ENCODE measurements at regions not wholly inside any gene's neighbourhood (a gene's known extent, or its start where the extent isn't known, plus 50 kb on each side); places are given as distances from the start of the nearest gene placed in this dataset.

- Histone ChIP-seq H3K36me3 (no peaks in the 10 kb centered on the region), H3K27ac (no peak overlapping the region), H3K9me3 (no peaks in the 10 kb centered on the region), H3K27me3 (no peaks in the 10 kb centered on the region), H3K4me1 (no peaks in the 10 kb centered on the region), H3K4me3 (no peak overlapping the region)
- TF ChIP-seq, protein P1, sequence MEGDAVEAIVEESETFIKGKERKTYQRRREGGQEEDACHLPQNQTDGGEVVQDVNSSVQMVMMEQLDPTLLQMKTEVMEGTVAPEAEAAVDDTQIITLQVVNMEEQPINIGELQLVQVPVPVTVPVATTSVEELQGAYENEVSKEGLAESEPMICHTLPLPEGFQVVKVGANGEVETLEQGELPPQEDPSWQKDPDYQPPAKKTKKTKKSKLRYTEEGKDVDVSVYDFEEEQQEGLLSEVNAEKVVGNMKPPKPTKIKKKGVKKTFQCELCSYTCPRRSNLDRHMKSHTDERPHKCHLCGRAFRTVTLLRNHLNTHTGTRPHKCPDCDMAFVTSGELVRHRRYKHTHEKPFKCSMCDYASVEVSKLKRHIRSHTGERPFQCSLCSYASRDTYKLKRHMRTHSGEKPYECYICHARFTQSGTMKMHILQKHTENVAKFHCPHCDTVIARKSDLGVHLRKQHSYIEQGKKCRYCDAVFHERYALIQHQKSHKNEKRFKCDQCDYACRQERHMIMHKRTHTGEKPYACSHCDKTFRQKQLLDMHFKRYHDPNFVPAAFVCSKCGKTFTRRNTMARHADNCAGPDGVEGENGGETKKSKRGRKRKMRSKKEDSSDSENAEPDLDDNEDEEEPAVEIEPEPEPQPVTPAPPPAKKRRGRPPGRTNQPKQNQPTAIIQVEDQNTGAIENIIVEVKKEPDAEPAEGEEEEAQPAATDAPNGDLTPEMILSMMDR (IDR thresholded peaks at IDR 0.05): no peak
- intact Hi-C loops (cut with DNase I): no loop called here
- DNase-seq (ENCODE audit: low spot score in 2 of 2): no peak
Measured at GRCh38 chr5:162429142-162429541, 361.6 kb downstream of the GABRG2 start.

DNA sequence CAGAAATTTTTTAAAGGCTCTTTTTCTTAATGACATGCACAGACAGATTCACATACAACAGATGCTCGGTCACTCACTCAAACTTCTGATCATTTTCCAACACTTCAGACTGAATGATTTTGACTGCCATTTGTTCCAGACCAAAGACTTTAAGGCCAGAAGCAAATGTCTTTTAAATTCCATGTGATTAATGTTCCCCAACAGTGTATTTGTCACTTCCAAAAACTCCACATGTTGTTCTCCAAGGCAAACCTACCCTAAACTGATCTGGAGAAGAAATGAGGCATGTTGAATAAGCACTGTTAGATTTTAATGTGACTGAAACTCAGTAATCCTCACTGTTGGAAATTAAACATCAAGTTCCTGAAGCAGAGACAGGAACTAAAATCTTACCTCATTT is 366.7 kb downstream of the GABRG2 start:
- TF ChIP-seq, protein P1 (IDR thresholded peaks at IDR 0.05): no peak
- H3K9me3 ChIP-seq: no peaks in the 10 kb centered on the region
- peak overlapping the region; percentile 35 to 72 for H3K27ac ChIP-seq
- intact Hi-C loops (cut with DNase I): no loop called here
- H3K4me1 ChIP-seq: peaks cover 0 to 9% of the 10 kb centered on the region in 2 donors
- H3K36me3 ChIP-seq: no peaks in the 10 kb centered on the region
- no peak for DNase-seq (ENCODE audit: low spot score in 2 of 2)
- H3K4me3 ChIP-seq: peak overlapping the region in 1 of 2 donors; percentile 7
- H3K27me3 ChIP-seq: no peaks in the 10 kb centered on the region

GRCh38 chr5:162436055-162436454 is 368.5 kb downstream of the GABRG2 start:
- Histone ChIP-seq H3K9me3 (no peaks in the 10 kb centered on the region), H3K27ac (no peak overlapping the region), H3K27me3 (no peaks in the 10 kb centered on the region), H3K4me3 (no peak overlapping the region), H3K4me1 (peaks cover 0 to 9% of the 10 kb centered on the region in 2 donors), H3K36me3 (no peaks in the 10 kb centered on the region)
- TF ChIP-seq, protein P1 (IDR thresholded peaks at IDR 0.05): no peak
- intact Hi-C loops (cut with DNase I): no loop called here
- no peak for DNase-seq (ENCODE audit: low spot score in 2 of 2)

GRCh38 chr5:162444129-162444762 is 376.7 kb downstream of the GABRG2 start:
- H3K36me3 ChIP-seq: no peaks in the 10 kb centered on the region
- no peak overlapping the region for H3K4me3 ChIP-seq
- H3K27me3 ChIP-seq: no peaks in the 10 kb centered on the region
- TF ChIP-seq, protein P1 (IDR thresholded peaks at IDR 0.05): no peak
- H3K9me3 ChIP-seq: no peaks in the 10 kb centered on the region
- no peaks in the 10 kb centered on the region for H3K4me1 ChIP-seq
- intact Hi-C loops (cut with DNase I): no loop called here
- H3K27ac ChIP-seq: no peak overlapping the region
- DNase-seq (ENCODE audit: low spot score in 2 of 2): no peak

DNA sequence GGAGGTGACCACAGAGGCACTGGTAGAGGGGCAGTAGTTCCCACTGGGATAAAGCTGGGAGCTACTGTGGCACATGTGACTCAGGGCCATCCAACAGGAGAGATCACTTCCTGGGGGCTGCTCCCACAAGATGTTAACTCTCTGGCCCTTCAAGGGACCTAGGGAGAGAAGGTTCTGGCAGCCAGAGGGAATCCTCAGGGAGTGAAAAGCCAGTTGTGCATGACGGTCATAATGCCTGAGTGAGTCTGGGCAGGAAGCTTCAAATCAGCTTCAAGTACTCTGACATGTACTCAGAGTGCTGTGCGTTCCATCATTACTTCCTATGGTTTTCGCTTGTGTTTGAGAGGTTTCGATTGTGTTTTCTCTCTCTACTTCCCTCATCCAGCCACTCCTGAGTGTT is 388.5 kb downstream of the GABRG2 start:
- H3K4me1 ChIP-seq: no peaks in the 10 kb centered on the region
- intact Hi-C loops (cut with DNase I): no loop called here
- no peak for DNase-seq (ENCODE audit: low spot score in 2 of 2)

More for the DNA sequence above, 388.5 kb downstream of the GABRG2 start:
- Histone ChIP-seq H3K27me3 (no peaks in the 10 kb centered on the region), H3K27ac (no peak overlapping the region), H3K9me3 (peaks cover 10 to 18% of the 10 kb centered on the region in 2 donors), H3K4me3 (no peak overlapping the region), H3K36me3 (no peaks in the 10 kb centered on the region)
- TF ChIP-seq, protein P1 (IDR thresholded peaks at IDR 0.05): no peak
